ENCODE measurements at regions not wholly inside any gene's neighbourhood (a gene's known extent, or its start where the extent isn't known, plus 50 kb on each side); places are given as distances from the start of the nearest gene placed in this dataset.

- no peak for TF ChIP-seq NFYB (CRISPR knock-in tag; conservative IDR thresholded peaks at IDR 0.05; ENCODE audit: low read depth)
- TF ChIP-seq, protein P1, sequence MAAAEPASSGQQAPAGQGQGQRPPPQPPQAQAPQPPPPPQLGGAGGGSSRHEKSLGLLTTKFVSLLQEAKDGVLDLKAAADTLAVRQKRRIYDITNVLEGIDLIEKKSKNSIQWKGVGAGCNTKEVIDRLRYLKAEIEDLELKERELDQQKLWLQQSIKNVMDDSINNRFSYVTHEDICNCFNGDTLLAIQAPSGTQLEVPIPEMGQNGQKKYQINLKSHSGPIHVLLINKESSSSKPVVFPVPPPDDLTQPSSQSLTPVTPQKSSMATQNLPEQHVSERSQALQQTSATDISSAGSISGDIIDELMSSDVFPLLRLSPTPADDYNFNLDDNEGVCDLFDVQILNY (CRISPR knock-in tag; IDR thresholded peaks at IDR 0.05): no peak
- TF ChIP-seq NR2C2 (CRISPR knock-in tag; IDR thresholded peaks at IDR 0.05): no peak
- TF ChIP-seq NR1H2 (CRISPR knock-in tag; IDR thresholded peaks at IDR 0.05): no peak
- no peak for TF ChIP-seq PREB (CRISPR knock-in tag; IDR thresholded peaks at IDR 0.05; ENCODE audit: borderline replicate concordance)
- TF ChIP-seq FOXP4 (CRISPR knock-in tag; IDR thresholded peaks at IDR 0.05): no peak
- no peak for TF ChIP-seq FOXP1 (CRISPR knock-in tag; IDR thresholded peaks at IDR 0.05; ENCODE audit: borderline replicate concordance)
- TF ChIP-seq HMGA2 (CRISPR knock-in tag; IDR thresholded peaks at IDR 0.05): no peak
- no peak for TF ChIP-seq ATF2 (CRISPR knock-in tag; IDR thresholded peaks at IDR 0.05; ENCODE audit: borderline replicate concordance, low read depth)
- TF ChIP-seq, protein P2, sequence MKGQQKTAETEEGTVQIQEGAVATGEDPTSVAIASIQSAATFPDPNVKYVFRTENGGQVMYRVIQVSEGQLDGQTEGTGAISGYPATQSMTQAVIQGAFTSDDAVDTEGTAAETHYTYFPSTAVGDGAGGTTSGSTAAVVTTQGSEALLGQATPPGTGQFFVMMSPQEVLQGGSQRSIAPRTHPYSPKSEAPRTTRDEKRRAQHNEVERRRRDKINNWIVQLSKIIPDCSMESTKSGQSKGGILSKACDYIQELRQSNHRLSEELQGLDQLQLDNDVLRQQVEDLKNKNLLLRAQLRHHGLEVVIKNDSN (CRISPR knock-in tag; IDR thresholded peaks at IDR 0.05): no peak
- TF ChIP-seq CREB1 (CRISPR knock-in tag; IDR thresholded peaks at IDR 0.05): no peak
- TF ChIP-seq IRF2 (CRISPR knock-in tag; IDR thresholded peaks at IDR 0.05; ENCODE audit: borderline replicate concordance, low read depth): no peak
- no peak for TF ChIP-seq TEAD4 (CRISPR knock-in tag; IDR thresholded peaks at IDR 0.05)
- no peak for TF ChIP-seq NFE2L1 (CRISPR knock-in tag; IDR thresholded peaks at IDR 0.05)
- no peak for TF ChIP-seq ZMAT4 (CRISPR knock-in tag; IDR thresholded peaks at IDR 0.05)
- Mint-ChIP-seq H3K27me3 (ENCODE audit: low read depth) (peaks cover 14% of the 10 kb centered on the region), H3K27ac (no peak overlapping the region), H3K36me3 (no peaks in the 10 kb centered on the region), H3K4me1 (peaks cover 18% of the 10 kb centered on the region), H3K4me3 (no peak overlapping the region), H3K9me3 (no peaks in the 10 kb centered on the region)
- no peak for DNase-seq (ENCODE audit: low spot score)
- ChIA-PET POLR2A (interaction anchor here (1.0 kb wide), 1 partner anchor 21 kb away, joined by 5 read pairs; no protein-coding TSS in a partner anchor), CTCF (no interaction called here)
- no peak for ATAC-seq
Measured at GRCh38 chr14:50008562-50008961, 107.8 kb downstream of the VCPKMT start.

GRCh38 chr14:50008974-50009373 lies 107.4 kb downstream of the VCPKMT start:
- no peaks in the 10 kb centered on the region for H3K36me3 Mint-ChIP-seq
- DNase-seq (ENCODE audit: low spot score) (no peak), ATAC-seq (no peak)
- peaks cover 16% of the 10 kb centered on the region for H3K4me1 Mint-ChIP-seq
- H3K4me3 Mint-ChIP-seq: no peak overlapping the region
- TF ChIP-seq FOXP1 (CRISPR knock-in tag; IDR thresholded peaks at IDR 0.05; ENCODE audit: borderline replicate concordance) (no peak), JAZF1 (CRISPR knock-in tag; IDR thresholded peaks at IDR 0.05) (no peak), ERG (CRISPR knock-in tag; IDR thresholded peaks at IDR 0.05) (no peak), SOX15 (CRISPR knock-in tag; IDR thresholded peaks at IDR 0.05) (no peak)
- TF ChIP-seq, protein P3, sequence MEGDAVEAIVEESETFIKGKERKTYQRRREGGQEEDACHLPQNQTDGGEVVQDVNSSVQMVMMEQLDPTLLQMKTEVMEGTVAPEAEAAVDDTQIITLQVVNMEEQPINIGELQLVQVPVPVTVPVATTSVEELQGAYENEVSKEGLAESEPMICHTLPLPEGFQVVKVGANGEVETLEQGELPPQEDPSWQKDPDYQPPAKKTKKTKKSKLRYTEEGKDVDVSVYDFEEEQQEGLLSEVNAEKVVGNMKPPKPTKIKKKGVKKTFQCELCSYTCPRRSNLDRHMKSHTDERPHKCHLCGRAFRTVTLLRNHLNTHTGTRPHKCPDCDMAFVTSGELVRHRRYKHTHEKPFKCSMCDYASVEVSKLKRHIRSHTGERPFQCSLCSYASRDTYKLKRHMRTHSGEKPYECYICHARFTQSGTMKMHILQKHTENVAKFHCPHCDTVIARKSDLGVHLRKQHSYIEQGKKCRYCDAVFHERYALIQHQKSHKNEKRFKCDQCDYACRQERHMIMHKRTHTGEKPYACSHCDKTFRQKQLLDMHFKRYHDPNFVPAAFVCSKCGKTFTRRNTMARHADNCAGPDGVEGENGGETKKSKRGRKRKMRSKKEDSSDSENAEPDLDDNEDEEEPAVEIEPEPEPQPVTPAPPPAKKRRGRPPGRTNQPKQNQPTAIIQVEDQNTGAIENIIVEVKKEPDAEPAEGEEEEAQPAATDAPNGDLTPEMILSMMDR (IDR thresholded peaks at IDR 0.05): no peak
- TF ChIP-seq, protein P4, sequence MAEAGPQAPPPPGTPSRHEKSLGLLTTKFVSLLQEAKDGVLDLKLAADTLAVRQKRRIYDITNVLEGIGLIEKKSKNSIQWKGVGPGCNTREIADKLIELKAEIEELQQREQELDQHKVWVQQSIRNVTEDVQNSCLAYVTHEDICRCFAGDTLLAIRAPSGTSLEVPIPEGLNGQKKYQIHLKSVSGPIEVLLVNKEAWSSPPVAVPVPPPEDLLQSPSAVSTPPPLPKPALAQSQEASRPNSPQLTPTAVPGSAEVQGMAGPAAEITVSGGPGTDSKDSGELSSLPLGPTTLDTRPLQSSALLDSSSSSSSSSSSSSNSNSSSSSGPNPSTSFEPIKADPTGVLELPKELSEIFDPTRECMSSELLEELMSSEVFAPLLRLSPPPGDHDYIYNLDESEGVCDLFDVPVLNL (CRISPR knock-in tag; IDR thresholded peaks at IDR 0.05; ENCODE audit: borderline replicate concordance, low read depth): no peak
- POLR2A ChIA-PET: no interaction called here
- no peaks in the 10 kb centered on the region for H3K9me3 Mint-ChIP-seq
- H3K27me3 Mint-ChIP-seq (ENCODE audit: low read depth): peaks cover 9% of the 10 kb centered on the region
- H3K27ac Mint-ChIP-seq: no peak overlapping the region
- CTCF ChIA-PET: no interaction called here
